GM12878 (cell line): ENCODE measurements at regions not wholly inside any gene's neighbourhood (a gene's known extent, or its start where the extent isn't known, plus 50 kb on each side); places are given as distances from the start of the nearest gene placed in this dataset.

Source experiments
- ATAC-seq: fragments of 200-7000 bp; cut with Tn5 transposase; 3 replicates; pipeline ENCODE4 v1.9.1; 2020; ENCODE audit warnings: mild to moderate bottlenecking, moderate library complexity
- BruUV-seq: library from RNA; stranded (reverse); fragments of 400-500 nt; replicated peaks from 2 replicates; lab custom pipeline; 2021; lab: Mats Ljungman, UMichigan
- CTCF ChIA-PET: fragments of 300-600 bp; sonication (Branson Sonifier 250); formaldehyde crosslinking; extraction: SDS; loops from one replicate; lab custom pipeline; 2021; ENCODE audit warnings: inconsistent platforms; lab: Yijun Ruan, JAX
- POLR2A ChIA-PET: fragments of 350-600 bp; formaldehyde crosslinking; extraction: SDS; loops from one replicate; lab custom pipeline; 2021; ENCODE audit warnings: inconsistent platforms; lab: Charles Lee
- RAD21 ChIA-PET: fragments of 300-600 bp; sonication (Branson Sonifier 250); formaldehyde crosslinking; loops from one replicate; lab custom pipeline; 2023; ENCODE audit warnings: antibody characterized with exemption; ENCODE audit not compliant: unreplicated experiment; lab: Charles Lee
- SMC1A ChIA-PET: fragments of 300-600 bp; sonication (Branson Sonifier 250); formaldehyde crosslinking; loops from one replicate; lab custom pipeline; 2023; ENCODE audit not compliant: unreplicated experiment, uncharacterized antibody; lab: Charles Lee
- DNase-seq: peaks from one replicate; pipeline ENCODE4 v3.0.0-alpha.2; 2011; ENCODE audit warnings: low read depth, low spot score
- FAIRE-seq: peaks from 3 replicates; lab custom pipeline; 2011; peaks lifted over from hg19 to GRCh38; lab: Jason Lieb, UNC
- H2AFZ ChIP-seq: 2 replicates; pipeline ENCODE4 v1.6.0; 2011; ENCODE audit warnings: low read depth, low read length, control low read depth; ENCODE audit not compliant: control insufficient read depth
- H3K27ac ChIP-seq: 2 replicates; pipeline ENCODE4 v1.5.1; 2011; ENCODE audit warnings: control low read depth; ENCODE audit not compliant: control insufficient read depth, insufficient read depth
- H3K27me3 ChIP-seq, 2 experiments: replicated peaks in 1 of 2; 2 replicates each; pipeline versions ENCODE4 v1.6.0 to v1.6.1; 2011; ENCODE audit warnings: low read length in 1 of 2; ENCODE audit not compliant: control insufficient read depth in 2 of 2, insufficient read depth in 2 of 2
- H3K36me3 ChIP-seq, 2 experiments: 2 replicates each; pipeline ENCODE4 v1.5.1; 2011; ENCODE audit warnings: low read length in 1 of 2; ENCODE audit not compliant: control insufficient read depth in 2 of 2, insufficient read depth in 2 of 2
- H3K4me1 ChIP-seq: 2 replicates; pipeline ENCODE4 v1.6.1; 2011; ENCODE audit warnings: mild to moderate bottlenecking, low read length, moderate library complexity, mixed read lengths; ENCODE audit not compliant: control insufficient read depth, insufficient read depth
- H3K4me2 ChIP-seq: 2 replicates; pipeline ENCODE4 v1.6.0; 2011; ENCODE audit warnings: control low read depth; ENCODE audit not compliant: control insufficient read depth, insufficient read depth
- H3K4me3 ChIP-seq: fragments of 200-600 bp; sonication (generic); 2 replicates; pipeline ENCODE4 v1.5.1; 2016
- H3K79me2 ChIP-seq: 2 replicates; pipeline ENCODE4 v1.6.0; 2011; ENCODE audit warnings: low read length; ENCODE audit not compliant: control insufficient read depth, insufficient read depth
- H3K9ac ChIP-seq: 2 replicates; pipeline ENCODE4 v1.8.0; 2011; ENCODE audit warnings: low read length, control low read depth, mixed read lengths; ENCODE audit not compliant: control insufficient read depth, insufficient read depth
- H3K9me3 ChIP-seq: replicated peaks from 3 replicates; pipeline ENCODE4 v1.5.1; 2011; ENCODE audit warnings: mild to moderate bottlenecking, low read length; ENCODE audit not compliant: control insufficient read depth, insufficient read depth
- H4K20me1 ChIP-seq: 2 replicates; pipeline ENCODE4 v1.6.0; 2011; ENCODE audit not compliant: control insufficient read depth, insufficient read depth
- ASH2L ChIP-seq: fragments of 300-600, 200-600 bp; sonication (generic); IDR thresholded peaks from 2 replicates; pipeline ENCODE4 v1.6.1; 2017; ENCODE audit warnings: low read depth, mild to moderate bottlenecking, borderline replicate concordance
- ATF7 ChIP-seq: fragments of 450-650 bp; IDR thresholded peaks from 2 replicates; pipeline ENCODE4 v1.6.1; 2016; ENCODE audit warnings: low read depth, mild to moderate bottlenecking
- CHD4 ChIP-seq: fragments of 200-600 bp; sonication (generic); IDR thresholded peaks from 2 replicates; pipeline ENCODE4 v1.6.1; 2016; ENCODE audit warnings: mild to moderate bottlenecking
- EP300 ChIP-seq, 2 experiments: fragments of 150-350 bp in 1 of 2; IDR thresholded peaks; 2 replicates each; pipeline ENCODE4 v1.6.1; 2011 to 2012; ENCODE audit warnings: low read depth in 2 of 2, low read length in 2 of 2, borderline replicate concordance in 1 of 2, improper control_type of control experiment in 1 of 2, inconsistent platforms in 1 of 2; ENCODE audit not compliant: control insufficient read depth in 1 of 2
- IKZF2 ChIP-seq, 2 experiments: fragments of 450-650 bp; IDR thresholded peaks; 2 replicates each; pipeline ENCODE4 v1.6.1; 2017; ENCODE audit warnings: mild to moderate bottlenecking in 2 of 2, moderate library complexity in 2 of 2
- IRF4 ChIP-seq: IDR thresholded peaks from 2 replicates; pipeline ENCODE4 v1.6.1; 2011; ENCODE audit warnings: low read depth, low read length
- MTA2 ChIP-seq: fragments of 450-650 bp; IDR thresholded peaks from 2 replicates; pipeline ENCODE4 v1.6.1; 2016; ENCODE audit warnings: low read depth, mild to moderate bottlenecking, moderate library complexity
- NRF1 ChIP-seq: conservative IDR thresholded peaks from 2 replicates; pipeline ENCODE4 v1.6.1; 2011; ENCODE audit warnings: mild to moderate bottlenecking, low read depth, low read length, improper control_type of control experiment
- PKNOX1 ChIP-seq: fragments of 450-650 bp; IDR thresholded peaks from 2 replicates; pipeline ENCODE4 v1.6.1; 2016; ENCODE audit warnings: mild to moderate bottlenecking
- STAT1 ChIP-seq: fragments of 450-650 bp; conservative IDR thresholded peaks from 2 replicates; pipeline ENCODE4 v1.6.1; 2014; ENCODE audit warnings: antibody characterized with exemption, mild to moderate bottlenecking
- WGBS: methylation state at CpG from one replicate; pipeline ENCODE4 v1.1.6; 2016; ENCODE audit warnings: low lambda C conversion rate; ENCODE audit not compliant: insufficient replicate concordance, insufficient coverage; ENCODE audit errors: missing lambda C conversion rate; 5-methylcytosine and 5-hydroxymethylcytosine counted together
- in situ Hi-C: fragments of 300-500 bp; cut with MboI; formaldehyde crosslinking; loops from 9 replicates; pipeline ENCODE4 v1.14.3; 2018; ENCODE audit warnings: mixed read lengths
- intact Hi-C: fragments of 100-400 bp; cut with micrococcal nuclease; formaldehyde crosslinking; loops from one replicate; pipeline ENCODE4 v1.14.2; 2022; ENCODE audit not compliant: unreplicated experiment
- TF ChIP-seq, protein P1 (sequence below): fragments of 450-650 bp; IDR thresholded peaks from 2 replicates; pipeline ENCODE4 v1.6.1; 2016; ENCODE audit warnings: mild to moderate bottlenecking
- TF ChIP-seq, protein P2 (sequence below): fragments of 450-650 bp; IDR thresholded peaks from 2 replicates; pipeline ENCODE4 v1.6.1; 2017; ENCODE audit warnings: mild to moderate bottlenecking, moderate library complexity
- TF ChIP-seq, protein P3 (sequence below): IDR thresholded peaks from 2 replicates; pipeline ENCODE4 v1.6.1; 2012; ENCODE audit warnings: low read depth, low read length, improper control_type of control experiment

DNA sequence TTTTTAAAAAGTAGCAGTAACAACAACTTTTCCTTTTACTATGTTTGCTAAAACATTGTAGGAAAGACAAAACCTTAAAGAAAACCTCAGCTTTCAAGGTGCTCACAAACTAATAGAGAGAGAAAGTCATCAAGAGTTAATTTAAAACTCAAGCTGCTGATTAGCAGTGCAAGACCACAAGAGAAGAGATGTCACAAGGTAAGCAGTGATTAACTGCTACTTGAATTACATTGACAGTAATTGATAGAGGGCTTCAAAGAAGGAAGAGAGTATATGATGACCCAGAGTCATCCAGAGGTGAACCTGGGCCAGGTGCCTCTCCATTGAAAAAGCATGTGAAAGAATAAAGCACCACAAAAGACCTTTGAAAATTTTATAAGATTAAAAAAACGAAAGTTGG is 939.6 kb upstream of the CNTNAP5 start:
- Histone ChIP-seq H3K27ac (no peak overlapping the region), H3K27me3 (no peaks in the 10 kb centered on the region), H4K20me1 (no peaks in the 10 kb centered on the region), H3K9me3 (no peaks in the 10 kb centered on the region), H3K9ac (no peak overlapping the region), H3K79me2 (no peaks in the 10 kb centered on the region), H3K4me1 (no peaks in the 10 kb centered on the region), H3K4me3 (no peak overlapping the region), H2AFZ (no peak overlapping the region), H3K36me3 (no peaks in the 10 kb centered on the region)
- POLR2A ChIA-PET, result no interaction called here
- BruUV-seq, result no TSS peak
- in situ Hi-C loops, result no loop called here
- ATAC-seq, result peak; percentile 39
- RAD21 ChIA-PET, result interaction anchor here (0.7 kb wide), 1 partner anchor 16 kb away, joined by 3 read pairs; no protein-coding TSS in a partner anchor
- CTCF ChIA-PET, result interaction anchor here (1.1 kb wide), 1 partner anchor 13 kb away, joined by 3 read pairs; no protein-coding TSS in a partner anchor
- no peak for FAIRE-seq
- SMC1A ChIA-PET, result no interaction called here
- 0% methylated on average over 1 of the region's 1 CpG for WGBS
- intact Hi-C loops, result no loop called here
- TF ChIP-seq MTA2 (peak; percentile 75), CHD4 (no peak), PKNOX1 (peak; percentile 32; the same call in 1 of the 2 replicates), IKZF2 (IDR thresholded peaks at IDR 0.05) (no peak), IRF4 (no peak), ATF7 (peak; percentile 29; the same call in 1 of the 2 replicates), STAT1 (no peak), EP300 (IDR thresholded peaks at IDR 0.05; ENCODE audit: borderline replicate concordance in 1 of 2, control insufficient read depth in 1 of 2, low read depth in 2 of 2, low read length in 2 of 2) (no peak), NRF1 (no peak), ASH2L (no peak)
- TF ChIP-seq, protein P1, sequence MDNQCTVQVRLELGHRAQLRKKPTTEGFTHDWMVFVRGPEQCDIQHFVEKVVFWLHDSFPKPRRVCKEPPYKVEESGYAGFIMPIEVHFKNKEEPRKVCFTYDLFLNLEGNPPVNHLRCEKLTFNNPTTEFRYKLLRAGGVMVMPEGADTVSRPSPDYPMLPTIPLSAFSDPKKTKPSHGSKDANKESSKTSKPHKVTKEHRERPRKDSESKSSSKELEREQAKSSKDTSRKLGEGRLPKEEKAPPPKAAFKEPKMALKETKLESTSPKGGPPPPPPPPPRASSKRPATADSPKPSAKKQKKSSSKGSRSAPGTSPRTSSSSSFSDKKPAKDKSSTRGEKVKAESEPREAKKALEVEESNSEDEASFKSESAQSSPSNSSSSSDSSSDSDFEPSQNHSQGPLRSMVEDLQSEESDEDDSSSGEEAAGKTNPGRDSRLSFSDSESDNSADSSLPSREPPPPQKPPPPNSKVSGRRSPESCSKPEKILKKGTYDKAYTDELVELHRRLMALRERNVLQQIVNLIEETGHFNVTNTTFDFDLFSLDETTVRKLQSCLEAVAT, result no peak
- TF ChIP-seq, protein P2, sequence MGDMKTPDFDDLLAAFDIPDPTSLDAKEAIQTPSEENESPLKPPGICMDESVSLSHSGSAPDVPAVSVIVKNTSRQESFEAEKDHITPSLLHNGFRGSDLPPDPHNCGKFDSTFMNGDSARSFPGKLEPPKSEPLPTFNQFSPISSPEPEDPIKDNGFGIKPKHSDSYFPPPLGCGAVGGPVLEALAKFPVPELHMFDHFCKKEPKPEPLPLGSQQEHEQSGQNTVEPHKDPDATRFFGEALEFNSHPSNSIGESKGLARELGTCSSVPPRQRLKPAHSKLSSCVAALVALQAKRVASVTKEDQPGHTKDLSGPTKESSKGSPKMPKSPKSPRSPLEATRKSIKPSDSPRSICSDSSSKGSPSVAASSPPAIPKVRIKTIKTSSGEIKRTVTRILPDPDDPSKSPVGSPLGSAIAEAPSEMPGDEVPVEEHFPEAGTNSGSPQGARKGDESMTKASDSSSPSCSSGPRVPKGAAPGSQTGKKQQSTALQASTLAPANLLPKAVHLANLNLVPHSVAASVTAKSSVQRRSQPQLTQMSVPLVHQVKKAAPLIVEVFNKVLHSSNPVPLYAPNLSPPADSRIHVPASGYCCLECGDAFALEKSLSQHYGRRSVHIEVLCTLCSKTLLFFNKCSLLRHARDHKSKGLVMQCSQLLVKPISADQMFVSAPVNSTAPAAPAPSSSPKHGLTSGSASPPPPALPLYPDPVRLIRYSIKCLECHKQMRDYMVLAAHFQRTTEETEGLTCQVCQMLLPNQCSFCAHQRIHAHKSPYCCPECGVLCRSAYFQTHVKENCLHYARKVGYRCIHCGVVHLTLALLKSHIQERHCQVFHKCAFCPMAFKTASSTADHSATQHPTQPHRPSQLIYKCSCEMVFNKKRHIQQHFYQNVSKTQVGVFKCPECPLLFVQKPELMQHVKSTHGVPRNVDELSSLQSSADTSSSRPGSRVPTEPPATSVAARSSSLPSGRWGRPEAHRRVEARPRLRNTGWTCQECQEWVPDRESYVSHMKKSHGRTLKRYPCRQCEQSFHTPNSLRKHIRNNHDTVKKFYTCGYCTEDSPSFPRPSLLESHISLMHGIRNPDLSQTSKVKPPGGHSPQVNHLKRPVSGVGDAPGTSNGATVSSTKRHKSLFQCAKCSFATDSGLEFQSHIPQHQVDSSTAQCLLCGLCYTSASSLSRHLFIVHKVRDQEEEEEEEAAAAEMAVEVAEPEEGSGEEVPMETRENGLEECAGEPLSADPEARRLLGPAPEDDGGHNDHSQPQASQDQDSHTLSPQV, result no peak
- TF ChIP-seq, protein P3, sequence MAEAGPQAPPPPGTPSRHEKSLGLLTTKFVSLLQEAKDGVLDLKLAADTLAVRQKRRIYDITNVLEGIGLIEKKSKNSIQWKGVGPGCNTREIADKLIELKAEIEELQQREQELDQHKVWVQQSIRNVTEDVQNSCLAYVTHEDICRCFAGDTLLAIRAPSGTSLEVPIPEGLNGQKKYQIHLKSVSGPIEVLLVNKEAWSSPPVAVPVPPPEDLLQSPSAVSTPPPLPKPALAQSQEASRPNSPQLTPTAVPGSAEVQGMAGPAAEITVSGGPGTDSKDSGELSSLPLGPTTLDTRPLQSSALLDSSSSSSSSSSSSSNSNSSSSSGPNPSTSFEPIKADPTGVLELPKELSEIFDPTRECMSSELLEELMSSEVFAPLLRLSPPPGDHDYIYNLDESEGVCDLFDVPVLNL, result no peak
- TF ChIP-seq, all 136 proteins: peak for 3
- DNase-seq, result no peak
- H3K4me2 ChIP-seq, result no peak overlapping the region
